ENCODE measurements at regions not wholly inside any gene's neighbourhood (a gene's known extent, or its start where the extent isn't known, plus 50 kb on each side); places are given as distances from the start of the nearest gene placed in this dataset.

DNA sequence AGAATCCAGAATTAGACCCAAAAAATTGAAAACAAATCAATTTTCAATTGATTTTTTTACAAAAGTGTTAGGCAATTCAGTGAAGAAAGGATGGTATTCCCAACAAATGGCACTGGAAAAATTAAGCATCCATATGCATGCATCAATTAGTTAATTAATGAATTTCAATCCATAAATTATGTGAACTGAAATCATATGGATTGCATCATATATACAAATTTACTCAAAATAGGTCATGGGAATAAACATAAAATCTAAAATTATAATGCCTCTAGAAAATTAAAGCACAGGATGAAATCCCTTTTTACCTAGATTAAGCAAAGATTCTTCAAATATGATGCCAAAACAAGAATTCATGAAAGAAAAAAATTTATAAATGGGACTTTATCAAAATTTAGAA is 213.9 kb upstream of the KLHL29 start:
- no peaks in the 10 kb centered on the region for H3K4me1 ChIP-seq (ENCODE audit: control insufficient read depth in 5 of 5, insufficient read depth in 5 of 5, low read length in 5 of 5)
- no peak overlapping the region for H3K4me3 ChIP-seq (ENCODE audit: low read depth in 1 of 5, low read length in 5 of 5)

DNA sequence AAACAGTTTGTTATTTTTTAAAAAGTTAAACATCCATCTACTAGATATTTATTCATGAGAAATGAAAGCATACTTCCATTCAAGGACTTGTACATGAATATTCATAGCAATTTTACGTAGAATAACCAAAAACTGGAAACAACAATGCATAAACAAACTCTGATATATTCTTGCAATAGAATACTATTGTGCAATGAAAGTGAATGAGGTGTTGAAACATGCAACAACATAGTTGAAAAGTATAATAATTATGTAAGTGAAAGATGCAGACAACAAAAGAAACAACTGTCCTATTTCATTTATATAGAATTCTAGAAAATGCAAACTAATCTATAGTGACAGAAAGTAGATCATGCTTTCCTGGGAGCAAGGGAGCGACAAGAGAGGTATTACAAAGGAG is 206.6 kb upstream of the KLHL29 start:
- H3K4me1 ChIP-seq (ENCODE audit: control insufficient read depth in 5 of 5, insufficient read depth in 5 of 5, low read length in 5 of 5) = no peaks in the 10 kb centered on the region
- no peaks in the 10 kb centered on the region for H3K36me3 ChIP-seq (ENCODE audit: control insufficient read depth in 5 of 5, insufficient read depth in 5 of 5, low read length in 5 of 5)
- no peaks in the 10 kb centered on the region for H3K27me3 ChIP-seq (ENCODE audit: control insufficient read depth in 5 of 5, insufficient read depth in 4 of 5, low read length in 5 of 5)
- no peak overlapping the region for H3K4me3 ChIP-seq (ENCODE audit: low read depth in 1 of 5, low read length in 5 of 5)
- H3K9ac ChIP-seq (ENCODE audit: low read length in 5 of 5) = no peak overlapping the region
- H3K9me3 ChIP-seq (ENCODE audit: control insufficient read depth in 5 of 5, low read length in 5 of 5) = peaks cover 2 to 28% (median 17%) of the 10 kb centered on the region in 5 donors
- no peak overlapping the region for H3K27ac ChIP-seq (ENCODE audit: low read depth, low read length)

More for the DNA sequence above, 213.9 kb upstream of the KLHL29 start:
- Histone ChIP-seq H3K27ac (ENCODE audit: low read depth, low read length) (no peak overlapping the region), H3K27me3 (ENCODE audit: control insufficient read depth in 5 of 5, insufficient read depth in 4 of 5, low read length in 5 of 5) (no peaks in the 10 kb centered on the region), H3K9ac (ENCODE audit: low read length in 5 of 5) (no peak overlapping the region), H3K9me3 (ENCODE audit: control insufficient read depth in 5 of 5, low read length in 5 of 5) (peaks cover 0 to 8% (median 0%) of the 10 kb centered on the region in 5 donors), H3K36me3 (ENCODE audit: control insufficient read depth in 5 of 5, insufficient read depth in 5 of 5, low read length in 5 of 5) (no peaks in the 10 kb centered on the region)

GRCh38 chr2:23183733-23184132 is 201.2 kb upstream of the KLHL29 start:
- no peaks in the 10 kb centered on the region for H3K4me1 ChIP-seq (ENCODE audit: control insufficient read depth in 5 of 5, insufficient read depth in 5 of 5, low read length in 5 of 5)
- H3K27ac ChIP-seq (ENCODE audit: low read depth, low read length) = no peak overlapping the region
- no peak overlapping the region for H3K4me3 ChIP-seq (ENCODE audit: low read depth in 1 of 5, low read length in 5 of 5)
- no peak overlapping the region for H3K9ac ChIP-seq (ENCODE audit: low read length in 5 of 5)
- peaks cover 2 to 34% (median 17%) of the 10 kb centered on the region in 5 donors for H3K9me3 ChIP-seq (ENCODE audit: control insufficient read depth in 5 of 5, low read length in 5 of 5)
- H3K27me3 ChIP-seq (ENCODE audit: control insufficient read depth in 5 of 5, insufficient read depth in 4 of 5, low read length in 5 of 5) = no peaks in the 10 kb centered on the region
- H3K36me3 ChIP-seq (ENCODE audit: control insufficient read depth in 5 of 5, insufficient read depth in 5 of 5, low read length in 5 of 5) = no peaks in the 10 kb centered on the region

DNA sequence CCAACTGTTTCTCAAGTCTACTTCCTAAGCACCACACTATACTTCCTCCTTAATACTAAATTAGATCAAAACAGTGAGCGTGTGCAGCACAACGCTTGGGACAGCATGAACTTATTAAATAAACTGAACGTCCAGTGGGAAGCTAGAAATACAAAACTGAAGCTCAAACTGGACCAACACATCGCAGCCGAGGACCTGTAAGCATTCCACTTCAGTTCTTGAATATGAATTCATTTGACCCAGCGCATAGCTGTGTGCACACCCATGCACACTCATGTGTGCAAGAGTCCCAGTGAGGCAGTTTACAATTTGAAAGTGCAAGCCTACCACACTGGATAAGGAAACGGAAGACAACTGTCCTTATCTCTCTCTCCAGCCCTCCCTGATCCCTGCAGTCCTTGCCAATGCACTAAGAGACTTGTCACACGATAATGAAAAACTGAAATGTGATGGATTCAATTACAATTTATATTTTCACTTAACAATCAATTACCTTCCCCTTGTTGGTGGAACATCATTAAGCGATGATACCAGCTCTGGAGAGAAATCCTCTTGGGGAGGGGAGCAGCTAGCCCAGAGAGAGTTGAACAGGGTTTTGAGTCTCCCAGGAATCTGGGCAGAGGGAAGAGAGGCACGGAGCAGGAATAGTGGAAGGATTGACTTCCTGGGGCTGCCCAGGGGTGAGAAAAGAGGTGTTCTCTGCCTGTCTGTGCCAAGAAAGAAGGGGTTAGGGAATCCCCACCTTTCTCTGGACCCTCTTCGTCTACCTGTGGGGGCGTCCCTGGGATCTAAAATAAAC is 186.5 kb upstream of the KLHL29 start:
- H3K4me3 ChIP-seq (ENCODE audit: low read depth in 1 of 5, low read length in 5 of 5) = no peak overlapping the region
- no peaks in the 10 kb centered on the region for H3K36me3 ChIP-seq (ENCODE audit: control insufficient read depth in 5 of 5, insufficient read depth in 5 of 5, low read length in 5 of 5)
- H3K27me3 ChIP-seq (ENCODE audit: control insufficient read depth in 5 of 5, insufficient read depth in 4 of 5, low read length in 5 of 5) = no peaks in the 10 kb centered on the region
- no peak overlapping the region for H3K27ac ChIP-seq (ENCODE audit: low read depth, low read length)
- H3K9ac ChIP-seq (ENCODE audit: low read length in 5 of 5) = no peak overlapping the region
- H3K9me3 ChIP-seq (ENCODE audit: control insufficient read depth in 5 of 5, low read length in 5 of 5) = peaks cover 3 to 15% (median 5%) of the 10 kb centered on the region in 5 donors
- no peaks in the 10 kb centered on the region for H3K4me1 ChIP-seq (ENCODE audit: control insufficient read depth in 5 of 5, insufficient read depth in 5 of 5, low read length in 5 of 5)

DNA sequence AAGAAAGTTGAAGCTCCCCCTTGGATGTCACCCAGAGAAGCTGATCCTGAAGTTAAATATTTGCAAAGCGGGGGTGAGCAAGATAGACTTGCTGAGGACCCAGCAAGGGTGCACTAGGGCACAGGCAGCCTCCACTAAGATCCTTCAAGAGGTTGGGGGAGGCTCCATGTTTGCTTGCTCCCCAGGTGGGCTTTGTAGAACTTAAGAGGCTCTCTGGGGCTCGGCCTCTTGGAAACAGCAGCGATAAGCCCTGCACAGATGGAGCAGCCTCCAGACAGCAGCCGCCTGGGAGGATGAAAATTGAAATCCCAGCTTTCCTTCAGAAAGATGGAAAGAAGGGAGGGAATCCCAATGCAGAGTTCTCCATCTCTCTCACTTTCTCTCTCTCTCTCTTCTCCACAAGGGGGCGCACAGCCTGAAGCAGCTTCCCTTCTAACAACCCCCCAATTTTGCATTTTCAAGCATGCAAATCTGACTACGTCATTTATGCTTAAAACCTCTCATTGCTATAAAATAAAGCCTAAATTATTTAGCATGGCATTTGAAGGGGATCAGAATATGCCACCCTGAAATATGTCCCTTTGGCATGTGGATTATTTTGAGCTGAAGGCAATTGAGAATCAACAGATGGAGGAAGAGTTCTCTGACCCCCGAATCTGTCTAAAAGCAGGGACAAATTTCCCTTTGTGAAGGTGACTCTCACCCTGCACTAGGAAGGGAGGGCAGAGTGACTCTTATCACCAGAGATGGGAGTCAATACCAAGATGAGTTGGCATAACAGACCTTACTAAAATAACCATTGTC is 185.7 kb upstream of the KLHL29 start:
- H3K9me3 ChIP-seq (ENCODE audit: control insufficient read depth in 5 of 5, low read length in 5 of 5) = peaks cover 3 to 15% (median 5%) of the 10 kb centered on the region in 5 donors
- H3K27ac ChIP-seq (ENCODE audit: low read depth, low read length) = no peak overlapping the region
- no peak overlapping the region for H3K4me3 ChIP-seq (ENCODE audit: low read depth in 1 of 5, low read length in 5 of 5)
- no peak overlapping the region for H3K9ac ChIP-seq (ENCODE audit: low read length in 5 of 5)
- no peaks in the 10 kb centered on the region for H3K36me3 ChIP-seq (ENCODE audit: control insufficient read depth in 5 of 5, insufficient read depth in 5 of 5, low read length in 5 of 5)
- no peaks in the 10 kb centered on the region for H3K27me3 ChIP-seq (ENCODE audit: control insufficient read depth in 5 of 5, insufficient read depth in 4 of 5, low read length in 5 of 5)
- peaks cover 0 to 2% (median under 1%) of the 10 kb centered on the region in 5 donors for H3K4me1 ChIP-seq (ENCODE audit: control insufficient read depth in 5 of 5, insufficient read depth in 5 of 5, low read length in 5 of 5)

DNA sequence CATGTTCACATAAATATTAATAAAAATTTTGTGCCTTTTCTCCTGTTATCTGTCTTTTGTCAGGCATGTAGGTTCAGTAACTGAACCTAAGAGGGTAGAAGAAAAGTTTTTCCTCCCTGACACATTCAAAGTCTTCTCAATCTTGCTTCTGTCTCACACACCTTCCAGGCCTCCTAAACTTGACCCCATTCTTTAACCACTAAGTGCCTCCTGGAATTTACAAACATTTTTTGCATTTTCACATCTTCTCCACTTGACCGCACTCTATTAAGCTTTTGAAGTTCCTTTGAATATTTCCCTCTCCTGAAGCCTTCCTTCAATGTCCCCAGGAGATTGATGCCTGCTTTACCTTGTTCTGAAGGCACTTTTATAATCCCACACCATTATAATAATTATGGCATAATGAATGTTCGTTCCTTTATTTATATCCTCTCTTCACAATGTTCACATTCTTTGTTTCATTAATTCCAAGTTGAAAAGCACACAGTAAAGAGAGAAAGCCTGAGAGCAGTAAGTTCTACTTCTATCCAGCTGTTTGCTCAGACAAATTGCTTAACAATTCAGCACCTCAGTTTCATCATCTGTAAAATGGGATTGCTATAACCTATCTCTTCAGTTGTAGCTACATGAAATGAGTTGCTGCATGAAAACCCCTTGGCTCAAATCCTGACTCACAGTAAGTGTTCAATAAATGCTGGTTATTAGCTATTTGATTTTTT is 184.8 kb upstream of the KLHL29 start:
- H3K4me3 ChIP-seq (ENCODE audit: low read depth in 1 of 5, low read length in 5 of 5) = no peak overlapping the region
- H3K36me3 ChIP-seq (ENCODE audit: control insufficient read depth in 5 of 5, insufficient read depth in 5 of 5, low read length in 5 of 5) = no peaks in the 10 kb centered on the region
- H3K4me1 ChIP-seq (ENCODE audit: control insufficient read depth in 5 of 5, insufficient read depth in 5 of 5, low read length in 5 of 5) = peaks cover 0 to 10% (median 5%) of the 10 kb centered on the region in 5 donors
- H3K9ac ChIP-seq (ENCODE audit: low read length in 5 of 5) = no peak overlapping the region
- peaks cover 3 to 15% (median 5%) of the 10 kb centered on the region in 5 donors for H3K9me3 ChIP-seq (ENCODE audit: control insufficient read depth in 5 of 5, low read length in 5 of 5)
- H3K27me3 ChIP-seq (ENCODE audit: control insufficient read depth in 5 of 5, insufficient read depth in 4 of 5, low read length in 5 of 5) = no peaks in the 10 kb centered on the region
- H3K27ac ChIP-seq (ENCODE audit: low read depth, low read length) = no peak overlapping the region

DNA sequence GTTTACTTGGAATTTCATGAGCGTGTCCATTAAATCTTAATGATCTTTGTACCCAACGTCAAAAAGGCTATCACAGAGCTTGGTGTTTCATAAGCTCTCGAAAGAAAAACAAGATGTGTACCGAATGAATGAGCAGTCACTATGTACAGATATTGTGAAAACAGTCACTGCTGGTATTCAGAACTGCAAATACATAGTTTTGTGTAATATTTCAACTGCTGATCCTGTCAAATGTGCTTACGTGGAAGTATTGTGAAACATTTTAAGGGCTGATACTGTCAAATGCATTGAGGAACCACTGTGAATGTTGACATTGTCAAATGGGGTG is 184.2 kb upstream of the KLHL29 start:
- Histone ChIP-seq H3K27me3 (ENCODE audit: control insufficient read depth in 5 of 5, insufficient read depth in 4 of 5, low read length in 5 of 5) (no peaks in the 10 kb centered on the region), H3K27ac (ENCODE audit: low read depth, low read length) (no peak overlapping the region)

GRCh38 chr2:23203383-23203782 is 181.6 kb upstream of the KLHL29 start:
- Histone ChIP-seq H3K9ac (ENCODE audit: low read length in 5 of 5) (no peak overlapping the region), H3K27ac (ENCODE audit: low read depth, low read length) (no peak overlapping the region), H3K36me3 (ENCODE audit: control insufficient read depth in 5 of 5, insufficient read depth in 5 of 5, low read length in 5 of 5) (no peaks in the 10 kb centered on the region), H3K27me3 (ENCODE audit: control insufficient read depth in 5 of 5, insufficient read depth in 4 of 5, low read length in 5 of 5) (no peaks in the 10 kb centered on the region), H3K4me1 (ENCODE audit: control insufficient read depth in 5 of 5, insufficient read depth in 5 of 5, low read length in 5 of 5) (peaks cover 0 to 14% (median 5%) of the 10 kb centered on the region in 5 donors), H3K4me3 (ENCODE audit: low read depth in 1 of 5, low read length in 5 of 5) (no peak overlapping the region), H3K9me3 (ENCODE audit: control insufficient read depth in 5 of 5, low read length in 5 of 5) (peaks cover 3 to 15% (median 5%) of the 10 kb centered on the region in 5 donors)

More for the DNA sequence above, 184.2 kb upstream of the KLHL29 start:
- Histone ChIP-seq H3K36me3 (ENCODE audit: control insufficient read depth in 5 of 5, insufficient read depth in 5 of 5, low read length in 5 of 5) (no peaks in the 10 kb centered on the region), H3K4me3 (ENCODE audit: low read depth in 1 of 5, low read length in 5 of 5) (no peak overlapping the region), H3K9me3 (ENCODE audit: control insufficient read depth in 5 of 5, low read length in 5 of 5) (peaks cover 3 to 15% (median 5%) of the 10 kb centered on the region in 5 donors), H3K9ac (ENCODE audit: low read length in 5 of 5) (no peak overlapping the region), H3K4me1 (ENCODE audit: control insufficient read depth in 5 of 5, insufficient read depth in 5 of 5, low read length in 5 of 5) (peaks cover 0 to 13% (median 5%) of the 10 kb centered on the region in 5 donors)

DNA sequence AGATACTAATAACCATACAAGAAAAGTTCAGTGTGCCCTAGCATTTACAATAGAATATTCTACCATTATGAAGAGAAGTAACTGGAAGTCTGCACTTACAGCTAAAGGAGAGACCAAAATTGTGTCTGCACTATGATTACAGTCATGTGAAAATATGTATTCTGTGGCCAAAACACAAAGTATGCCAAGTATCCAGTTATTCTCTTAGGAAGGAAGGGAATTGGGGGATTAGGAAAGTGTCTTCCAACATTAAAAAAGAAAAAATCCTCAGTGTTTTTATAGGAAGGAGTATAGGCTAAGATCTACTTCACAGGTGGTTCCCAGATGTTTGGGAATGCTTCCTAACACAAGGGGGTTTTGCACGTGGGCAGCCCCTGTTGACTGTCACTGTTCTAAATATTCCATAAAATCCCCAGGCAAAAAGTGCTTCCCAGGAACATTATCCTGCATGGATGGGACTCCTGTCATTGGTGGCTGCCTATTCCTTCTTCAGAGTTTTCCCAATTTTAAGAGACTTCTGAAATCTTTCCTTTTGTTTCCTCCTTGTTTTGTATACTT is 180.2 kb upstream of the KLHL29 start:
- Histone ChIP-seq H3K9ac (ENCODE audit: low read length in 5 of 5) (no peak overlapping the region), H3K36me3 (ENCODE audit: control insufficient read depth in 5 of 5, insufficient read depth in 5 of 5, low read length in 5 of 5) (no peaks in the 10 kb centered on the region), H3K9me3 (ENCODE audit: control insufficient read depth in 5 of 5, low read length in 5 of 5) (peaks cover 0 to 5% (median under 1%) of the 10 kb centered on the region in 5 donors), H3K27me3 (ENCODE audit: control insufficient read depth in 5 of 5, insufficient read depth in 4 of 5, low read length in 5 of 5) (no peaks in the 10 kb centered on the region), H3K4me1 (ENCODE audit: control insufficient read depth in 5 of 5, insufficient read depth in 5 of 5, low read length in 5 of 5) (peaks cover 0 to 14% (median 5%) of the 10 kb centered on the region in 5 donors), H3K27ac (ENCODE audit: low read depth, low read length) (no peak overlapping the region), H3K4me3 (ENCODE audit: low read depth in 1 of 5, low read length in 5 of 5) (no peak overlapping the region)
